WTC11 (cell line): ENCODE measurements at regions not wholly inside any gene's neighbourhood (a gene's known extent, or its start where the extent isn't known, plus 50 kb on each side); places are given as distances from the start of the nearest gene placed in this dataset.

Experiments used
- ATAC-seq: fragments of 200-7000 bp; cut with Tn5 transposase; 2 replicates; pipeline ENCODE4 v1.10.0; 2021; ENCODE audit warnings: mild to moderate bottlenecking, moderate library complexity
- CTCF ChIA-PET: fragments of 300-600 bp; sonication (Branson Sonifier 250); formaldehyde crosslinking; loops from one replicate; lab custom pipeline; 2021; ENCODE audit warnings: antibody characterized with exemption; lab: Charles Lee
- POLR2A ChIA-PET: fragments of 350-600 bp; sonication (Branson Sonifier 250); formaldehyde crosslinking; loops from one replicate; lab custom pipeline; 2021; ENCODE audit warnings: antibody characterized with exemption; lab: Charles Lee
- DNase-seq: peaks from one replicate; pipeline ENCODE4 v3.0.0; 2021; ENCODE audit warnings: low spot score
- H3K27ac Mint-ChIP-seq: 2 replicates; pipeline ENCODE4 v1.8.0; 2021; ENCODE audit warnings: mixed read lengths
- H3K27me3 Mint-ChIP-seq: 2 replicates; pipeline ENCODE4 v1.8.0; 2021; ENCODE audit warnings: low read depth, mild to moderate bottlenecking, moderate library complexity, mixed read lengths
- H3K36me3 Mint-ChIP-seq: 2 replicates; pipeline ENCODE4 v1.8.0; 2021; ENCODE audit warnings: mixed read lengths
- H3K4me1 Mint-ChIP-seq: 2 replicates; pipeline ENCODE4 v1.8.0; 2022; ENCODE audit warnings: mixed read lengths
- H3K4me3 Mint-ChIP-seq: 2 replicates; pipeline ENCODE4 v1.8.0; 2021; ENCODE audit warnings: mild to moderate bottlenecking, moderate library complexity, mixed read lengths
- H3K9me3 Mint-ChIP-seq: 2 replicates; pipeline ENCODE4 v1.8.0; 2021; ENCODE audit warnings: mixed read lengths
- ETV6 ChIP-seq: sonication (generic); formaldehyde crosslinking; IDR thresholded peaks from 2 replicates; pipeline ENCODE4 v1.8.1; 2022; ENCODE audit warnings: mild to moderate bottlenecking, missing genetic modification reagents
- FOXJ3 ChIP-seq: sonication (generic); formaldehyde crosslinking; IDR thresholded peaks from 2 replicates; pipeline ENCODE4 v1.9.0; 2021; ENCODE audit warnings: missing genetic modification reagents, mild to moderate bottlenecking, borderline replicate concordance
- GRHL2 ChIP-seq: fragments of 250-450 bp; sonication (Bioruptor Pico); IDR thresholded peaks from 2 replicates; pipeline ENCODE4 v1.8.0; 2022; ENCODE audit warnings: mild to moderate bottlenecking, moderate library complexity; ENCODE audit not compliant: insufficient replicate concordance, severe bottlenecking
- GTF2I ChIP-seq: fragments of 250-450 bp; sonication (Bioruptor Pico); conservative IDR thresholded peaks from 2 replicates; pipeline ENCODE4 v1.4.0; 2021; ENCODE audit warnings: mild to moderate bottlenecking
- JAZF1 ChIP-seq: fragments of 250-450 bp; sonication (Bioruptor Pico); IDR thresholded peaks from 2 replicates; pipeline ENCODE4 v1.9.0; 2021; ENCODE audit warnings: moderate library complexity, mild to moderate bottlenecking, inconsistent platforms
- JUN ChIP-seq: sonication (generic); formaldehyde crosslinking; IDR thresholded peaks from 2 replicates; pipeline ENCODE4 v1.8.0; 2023; ENCODE audit warnings: mild to moderate bottlenecking, missing genetic modification reagents
- NFATC4 ChIP-seq: fragments of 250-450 bp; sonication (Bioruptor Pico); IDR thresholded peaks from 2 replicates; pipeline ENCODE4 v1.9.0; 2021; ENCODE audit warnings: mild to moderate bottlenecking
- NFYB ChIP-seq: sonication (generic); formaldehyde crosslinking; conservative IDR thresholded peaks from 2 replicates; pipeline ENCODE4 v1.8.0; 2022; ENCODE audit warnings: low read depth, missing genetic modification reagents
- NR3C1 ChIP-seq: sonication (generic); formaldehyde crosslinking; conservative IDR thresholded peaks from 2 replicates; pipeline ENCODE4 v1.8.1; 2023; ENCODE audit warnings: low read depth, mild to moderate bottlenecking, missing genetic modification reagents
- RELA ChIP-seq: sonication (generic); formaldehyde crosslinking; IDR thresholded peaks from 2 replicates; pipeline ENCODE4 v1.8.1; 2022; ENCODE audit warnings: missing genetic modification reagents, mild to moderate bottlenecking, borderline replicate concordance
- TCF7 ChIP-seq: sonication (generic); formaldehyde crosslinking; IDR thresholded peaks from 2 replicates; pipeline ENCODE4 v1.8.0; 2022; ENCODE audit warnings: mild to moderate bottlenecking, low read depth, missing genetic modification reagents, moderate library complexity
- TP53 ChIP-seq: sonication (generic); formaldehyde crosslinking; IDR thresholded peaks from 2 replicates; pipeline ENCODE4 v1.8.1; 2023; ENCODE audit warnings: mild to moderate bottlenecking, missing genetic modification reagents
- ZNF263 ChIP-seq: sonication (generic); formaldehyde crosslinking; IDR thresholded peaks from 2 replicates; pipeline ENCODE4 v1.8.1; 2022; ENCODE audit warnings: low read depth, mild to moderate bottlenecking, moderate library complexity, missing genetic modification reagents
- ZNF423 ChIP-seq: fragments of 250-450 bp; sonication (Bioruptor Pico); IDR thresholded peaks from 2 replicates; pipeline ENCODE4 v2.1.2; 2022; ENCODE audit warnings: mild to moderate bottlenecking, moderate library complexity
- TF ChIP-seq, protein P1 (sequence below): fragments of 200-600 bp; IDR thresholded peaks from 2 replicates; pipeline ENCODE4 v1.8.0; 2022; ENCODE audit warnings: antibody characterized with exemption
- TF ChIP-seq, protein P2 (sequence below): sonication (generic); formaldehyde crosslinking; IDR thresholded peaks from 2 replicates; pipeline ENCODE4 v1.8.1; 2023; ENCODE audit warnings: mild to moderate bottlenecking, missing genetic modification reagents
- TF ChIP-seq, protein P3 (sequence below): sonication (generic); formaldehyde crosslinking; IDR thresholded peaks from 2 replicates; pipeline ENCODE4 v1.8.1; 2023; ENCODE audit warnings: mild to moderate bottlenecking, missing genetic modification reagents
- TF ChIP-seq, protein P4 (sequence below): fragments of 250-450 bp; sonication (Bioruptor Pico); IDR thresholded peaks from 2 replicates; pipeline ENCODE4 v1.9.0; 2021; ENCODE audit warnings: moderate library complexity, mild to moderate bottlenecking, inconsistent platforms, borderline replicate concordance

DNA sequence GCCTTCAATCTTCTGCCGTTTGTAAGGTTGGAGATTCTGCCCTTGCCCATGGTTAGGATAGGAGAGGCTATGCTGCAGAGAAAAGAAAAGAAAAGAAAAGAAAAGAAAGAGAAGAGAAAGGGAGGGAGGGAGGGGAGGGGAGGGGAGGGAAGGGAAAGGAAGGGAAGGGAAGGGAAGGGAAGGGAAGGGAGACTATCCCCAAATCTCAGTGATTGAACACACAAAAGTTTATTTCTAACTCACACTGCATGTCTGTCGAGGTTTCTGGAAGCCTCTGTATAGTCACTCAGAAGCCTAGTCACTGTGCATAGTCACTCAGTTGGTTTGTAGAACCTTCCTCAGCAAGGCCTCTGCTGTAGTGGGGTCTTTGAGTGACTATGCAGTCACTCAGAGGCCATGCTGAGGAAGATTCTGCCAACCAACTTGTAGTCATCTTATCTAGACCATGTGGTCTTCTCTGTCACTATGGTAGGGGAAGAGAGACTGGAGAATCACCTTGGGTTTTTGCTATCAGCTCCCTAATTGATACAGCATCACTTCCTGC lies 52.3 kb upstream of the ABCC9 start:
- Mint-ChIP-seq H3K27ac (no peak overlapping the region), H3K4me3 (no peak overlapping the region), H3K27me3 (no peaks in the 10 kb centered on the region), H3K9me3 (no peaks in the 10 kb centered on the region), H3K36me3 (no peaks in the 10 kb centered on the region), H3K4me1 (peaks cover 10% of the 10 kb centered on the region)
- DNase-seq (no peak), ATAC-seq (no peak)
- POLR2A ChIA-PET, result no interaction called here
- TF ChIP-seq TCF7 (CRISPR knock-in tag) (no peak), RELA (CRISPR knock-in tag) (no peak), ETV6 (CRISPR knock-in tag) (no peak), ZNF423 (CRISPR knock-in tag) (no peak)
- TF ChIP-seq, protein P1, sequence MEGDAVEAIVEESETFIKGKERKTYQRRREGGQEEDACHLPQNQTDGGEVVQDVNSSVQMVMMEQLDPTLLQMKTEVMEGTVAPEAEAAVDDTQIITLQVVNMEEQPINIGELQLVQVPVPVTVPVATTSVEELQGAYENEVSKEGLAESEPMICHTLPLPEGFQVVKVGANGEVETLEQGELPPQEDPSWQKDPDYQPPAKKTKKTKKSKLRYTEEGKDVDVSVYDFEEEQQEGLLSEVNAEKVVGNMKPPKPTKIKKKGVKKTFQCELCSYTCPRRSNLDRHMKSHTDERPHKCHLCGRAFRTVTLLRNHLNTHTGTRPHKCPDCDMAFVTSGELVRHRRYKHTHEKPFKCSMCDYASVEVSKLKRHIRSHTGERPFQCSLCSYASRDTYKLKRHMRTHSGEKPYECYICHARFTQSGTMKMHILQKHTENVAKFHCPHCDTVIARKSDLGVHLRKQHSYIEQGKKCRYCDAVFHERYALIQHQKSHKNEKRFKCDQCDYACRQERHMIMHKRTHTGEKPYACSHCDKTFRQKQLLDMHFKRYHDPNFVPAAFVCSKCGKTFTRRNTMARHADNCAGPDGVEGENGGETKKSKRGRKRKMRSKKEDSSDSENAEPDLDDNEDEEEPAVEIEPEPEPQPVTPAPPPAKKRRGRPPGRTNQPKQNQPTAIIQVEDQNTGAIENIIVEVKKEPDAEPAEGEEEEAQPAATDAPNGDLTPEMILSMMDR, result no peak
- TF ChIP-seq, protein P2, sequence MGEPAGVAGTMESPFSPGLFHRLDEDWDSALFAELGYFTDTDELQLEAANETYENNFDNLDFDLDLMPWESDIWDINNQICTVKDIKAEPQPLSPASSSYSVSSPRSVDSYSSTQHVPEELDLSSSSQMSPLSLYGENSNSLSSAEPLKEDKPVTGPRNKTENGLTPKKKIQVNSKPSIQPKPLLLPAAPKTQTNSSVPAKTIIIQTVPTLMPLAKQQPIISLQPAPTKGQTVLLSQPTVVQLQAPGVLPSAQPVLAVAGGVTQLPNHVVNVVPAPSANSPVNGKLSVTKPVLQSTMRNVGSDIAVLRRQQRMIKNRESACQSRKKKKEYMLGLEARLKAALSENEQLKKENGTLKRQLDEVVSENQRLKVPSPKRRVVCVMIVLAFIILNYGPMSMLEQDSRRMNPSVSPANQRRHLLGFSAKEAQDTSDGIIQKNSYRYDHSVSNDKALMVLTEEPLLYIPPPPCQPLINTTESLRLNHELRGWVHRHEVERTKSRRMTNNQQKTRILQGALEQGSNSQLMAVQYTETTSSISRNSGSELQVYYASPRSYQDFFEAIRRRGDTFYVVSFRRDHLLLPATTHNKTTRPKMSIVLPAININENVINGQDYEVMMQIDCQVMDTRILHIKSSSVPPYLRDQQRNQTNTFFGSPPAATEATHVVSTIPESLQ (CRISPR knock-in tag), result no peak
- TF ChIP-seq, protein P3, sequence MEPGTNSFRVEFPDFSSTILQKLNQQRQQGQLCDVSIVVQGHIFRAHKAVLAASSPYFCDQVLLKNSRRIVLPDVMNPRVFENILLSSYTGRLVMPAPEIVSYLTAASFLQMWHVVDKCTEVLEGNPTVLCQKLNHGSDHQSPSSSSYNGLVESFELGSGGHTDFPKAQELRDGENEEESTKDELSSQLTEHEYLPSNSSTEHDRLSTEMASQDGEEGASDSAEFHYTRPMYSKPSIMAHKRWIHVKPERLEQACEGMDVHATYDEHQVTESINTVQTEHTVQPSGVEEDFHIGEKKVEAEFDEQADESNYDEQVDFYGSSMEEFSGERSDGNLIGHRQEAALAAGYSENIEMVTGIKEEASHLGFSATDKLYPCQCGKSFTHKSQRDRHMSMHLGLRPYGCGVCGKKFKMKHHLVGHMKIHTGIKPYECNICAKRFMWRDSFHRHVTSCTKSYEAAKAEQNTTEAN (CRISPR knock-in tag), result no peak
- CTCF ChIA-PET, result interaction anchor here (1.2 to 5.6 kb wide), 2 partner anchors 219 to 295 kb away, joined by 3 to 54 read pairs; partner anchors contain the start of gene KCNJ8

- H3K4me3 Mint-ChIP-seq, result no peak overlapping the region
- no peaks in the 10 kb centered on the region for H3K9me3 Mint-ChIP-seq
- CTCF ChIA-PET, result interaction anchor here (1.2 to 5.6 kb wide), 2 partner anchors 219 to 294 kb away, joined by 3 to 54 read pairs; partner anchors contain the start of gene KCNJ8
- H3K36me3 Mint-ChIP-seq, result no peaks in the 10 kb centered on the region
- POLR2A ChIA-PET, result no interaction called here
- no peak for DNase-seq
- no peaks in the 10 kb centered on the region for H3K27me3 Mint-ChIP-seq
- H3K27ac Mint-ChIP-seq, result no peak overlapping the region
- peaks cover 14% of the 10 kb centered on the region for H3K4me1 Mint-ChIP-seq
- ATAC-seq, result peak; percentile 55; the same call in 1 of the 2 replicates
- TF ChIP-seq JAZF1, result no peak
Observed at GRCh38 chr12:21992823-21993222, 51.6 kb upstream of the ABCC9 start.

DNA sequence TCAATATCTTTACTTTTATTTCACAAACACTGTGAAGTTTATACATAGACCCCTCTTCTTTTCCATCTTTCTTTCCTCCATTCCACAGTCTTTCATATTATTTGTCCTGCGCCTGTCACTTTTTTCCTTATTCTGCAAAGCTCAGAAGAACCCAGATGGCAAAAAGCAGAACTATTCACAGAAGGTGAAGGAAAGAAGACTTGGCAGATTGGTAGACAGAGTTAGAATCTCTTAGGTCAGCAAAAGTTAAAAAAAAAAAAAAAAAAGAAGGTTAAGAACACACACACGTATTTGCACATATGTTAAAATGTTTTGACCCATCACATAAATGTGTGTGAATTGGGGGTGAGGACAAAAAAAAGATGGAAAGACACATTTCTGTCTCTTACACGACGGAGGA lies 50.3 kb upstream of the ABCC9 start:
- Mint-ChIP-seq H3K4me1 (peaks cover 23% of the 10 kb centered on the region), H3K27me3 (no peaks in the 10 kb centered on the region), H3K36me3 (no peaks in the 10 kb centered on the region), H3K9me3 (no peaks in the 10 kb centered on the region), H3K27ac (no peak overlapping the region), H3K4me3 (no peak overlapping the region)
- ATAC-seq (no peak), DNase-seq (no peak)
- CTCF ChIA-PET, result interaction anchor here (5.6 kb wide), 1 partner anchor 293 kb away, joined by 54 read pairs; no protein-coding TSS in a partner anchor
- POLR2A ChIA-PET, result no interaction called here
- TF ChIP-seq, protein P2 (CRISPR knock-in tag), result no peak
- TF ChIP-seq TP53 (CRISPR knock-in tag), result no peak
- TF ChIP-seq ZNF263 (CRISPR knock-in tag), result no peak
- no peak for TF ChIP-seq GTF2I
- no peak for TF ChIP-seq NFYB (CRISPR knock-in tag)
- TF ChIP-seq TCF7 (CRISPR knock-in tag), result no peak
- TF ChIP-seq GRHL2 (CRISPR knock-in tag), result no peak
- TF ChIP-seq, protein P4, sequence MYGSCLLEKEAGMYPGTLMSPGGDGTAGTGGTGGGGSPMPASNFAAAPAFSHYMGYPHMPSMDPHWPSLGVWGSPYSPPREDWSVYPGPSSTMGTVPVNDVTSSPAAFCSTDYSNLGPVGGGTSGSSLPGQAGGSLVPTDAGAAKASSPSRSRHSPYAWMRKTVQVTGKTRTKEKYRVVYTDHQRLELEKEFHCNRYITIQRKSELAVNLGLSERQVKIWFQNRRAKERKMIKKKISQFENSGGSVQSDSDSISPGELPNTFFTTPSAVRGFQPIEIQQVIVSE, result no peak
- no peak for TF ChIP-seq NR3C1
- no peak for TF ChIP-seq FOXJ3 (CRISPR knock-in tag)
- TF ChIP-seq JUN (CRISPR knock-in tag), result no peak
- TF ChIP-seq NFATC4 (CRISPR knock-in tag), result no peak
